ENCODE measurements at regions not wholly inside any gene's neighbourhood (a gene's known extent, or its start where the extent isn't known, plus 50 kb on each side); places are given as distances from the start of the nearest gene placed in this dataset.

- TF ChIP-seq GATA2 (IDR thresholded peaks at IDR 0.05; ENCODE audit: low read depth, low read length) = no peak
- no peak for TF ChIP-seq GATA3 (IDR thresholded peaks at IDR 0.05; ENCODE audit: low read depth, low read length)
These were observed 120.6 kb upstream of the TCERG1L start for GRCh38 chr10:131431978-131432690.

GRCh38 chr10:131433568-131433967 is 122.0 kb upstream of the TCERG1L start:
- TF ChIP-seq GATA3 (IDR thresholded peaks at IDR 0.05; ENCODE audit: low read depth, low read length) (no peak), GATA2 (IDR thresholded peaks at IDR 0.05; ENCODE audit: low read depth, low read length) (no peak)

GRCh38 chr10:131435232-131435631 is 123.7 kb upstream of the TCERG1L start:
- no peak for TF ChIP-seq GATA2 (IDR thresholded peaks at IDR 0.05; ENCODE audit: low read depth, low read length)
- no peak for TF ChIP-seq GATA3 (IDR thresholded peaks at IDR 0.05; ENCODE audit: low read depth, low read length)

- no peak for TF ChIP-seq GATA3 (IDR thresholded peaks at IDR 0.05; ENCODE audit: low read depth, low read length)
- TF ChIP-seq GATA2 (IDR thresholded peaks at IDR 0.05; ENCODE audit: low read depth, low read length) = no peak
These were observed 124.4 kb upstream of the TCERG1L start for GRCh38 chr10:131435760-131436457.

- no peak for TF ChIP-seq GATA2 (IDR thresholded peaks at IDR 0.05; ENCODE audit: low read depth, low read length)
- no peak for TF ChIP-seq GATA3 (IDR thresholded peaks at IDR 0.05; ENCODE audit: low read depth, low read length)
These were observed 124.9 kb upstream of the TCERG1L start for GRCh38 chr10:131436458-131436857.

GRCh38 chr10:131437556-131438475 is 126.3 kb upstream of the TCERG1L start:
- no peak for TF ChIP-seq GATA2 (IDR thresholded peaks at IDR 0.05; ENCODE audit: low read depth, low read length)
- no peak for TF ChIP-seq GATA3 (IDR thresholded peaks at IDR 0.05; ENCODE audit: low read depth, low read length)

- no peak for TF ChIP-seq GATA3 (IDR thresholded peaks at IDR 0.05; ENCODE audit: low read depth, low read length)
These were observed 127.1 kb upstream of the TCERG1L start for GRCh38 chr10:131438665-131439064.

- TF ChIP-seq GATA3 (IDR thresholded peaks at IDR 0.05; ENCODE audit: low read depth, low read length) = no peak
- TF ChIP-seq GATA2 (IDR thresholded peaks at IDR 0.05; ENCODE audit: low read depth, low read length) = no peak
These were observed 128.2 kb upstream of the TCERG1L start for GRCh38 chr10:131439705-131440104.

- TF ChIP-seq GATA3 (IDR thresholded peaks at IDR 0.05; ENCODE audit: low read depth, low read length) (no peak), GATA2 (IDR thresholded peaks at IDR 0.05; ENCODE audit: low read depth, low read length) (no peak)
These were observed 129.2 kb upstream of the TCERG1L start for GRCh38 chr10:131440405-131441360.

- TF ChIP-seq GATA2 (IDR thresholded peaks at IDR 0.05; ENCODE audit: low read depth, low read length) (no peak), GATA3 (IDR thresholded peaks at IDR 0.05; ENCODE audit: low read depth, low read length) (no peak)
These were observed 130.8 kb upstream of the TCERG1L start for GRCh38 chr10:131442271-131442670.

- no peak for TF ChIP-seq GATA3 (IDR thresholded peaks at IDR 0.05; ENCODE audit: low read depth, low read length)
- TF ChIP-seq GATA2 (IDR thresholded peaks at IDR 0.05; ENCODE audit: low read depth, low read length) = no peak
These were observed 132.8 kb upstream of the TCERG1L start for GRCh38 chr10:131444286-131444685.

GRCh38 chr10:131444862-131445461 is 133.4 kb upstream of the TCERG1L start:
- TF ChIP-seq GATA3 (IDR thresholded peaks at IDR 0.05; ENCODE audit: low read depth, low read length) (no peak), GATA2 (IDR thresholded peaks at IDR 0.05; ENCODE audit: low read depth, low read length) (no peak)

GRCh38 chr10:131445623-131446022 is 134.1 kb upstream of the TCERG1L start:
- TF ChIP-seq GATA2 (IDR thresholded peaks at IDR 0.05; ENCODE audit: low read depth, low read length) = no peak
- no peak for TF ChIP-seq GATA3 (IDR thresholded peaks at IDR 0.05; ENCODE audit: low read depth, low read length)

Data from SH-SY5Y (cell line).